GM12878 (cell line): ENCODE measurements at regions not wholly inside any gene's neighbourhood (a gene's known extent, or its start where the extent isn't known, plus 50 kb on each side); places are given as distances from the start of the nearest gene placed in this dataset.

ENCODE experiments used
- ATAC-seq: fragments of 200-7000 bp; cut with Tn5 transposase; 3 replicates; pipeline ENCODE4 v1.9.1; 2020; ENCODE audit warnings: mild to moderate bottlenecking, moderate library complexity
- BruUV-seq: library from RNA; stranded (reverse); fragments of 400-500 nt; replicated peaks from 2 replicates; lab custom pipeline; 2021; lab: Mats Ljungman, UMichigan
- CTCF ChIA-PET: fragments of 300-600 bp; sonication (Branson Sonifier 250); formaldehyde crosslinking; extraction: SDS; loops from one replicate; lab custom pipeline; 2021; ENCODE audit warnings: inconsistent platforms; lab: Yijun Ruan, JAX
- POLR2A ChIA-PET: fragments of 350-600 bp; formaldehyde crosslinking; extraction: SDS; loops from one replicate; lab custom pipeline; 2021; ENCODE audit warnings: inconsistent platforms; lab: Charles Lee
- RAD21 ChIA-PET: fragments of 300-600 bp; sonication (Branson Sonifier 250); formaldehyde crosslinking; loops from one replicate; lab custom pipeline; 2023; ENCODE audit warnings: antibody characterized with exemption; ENCODE audit not compliant: unreplicated experiment; lab: Charles Lee
- SMC1A ChIA-PET: fragments of 300-600 bp; sonication (Branson Sonifier 250); formaldehyde crosslinking; loops from one replicate; lab custom pipeline; 2023; ENCODE audit not compliant: unreplicated experiment, uncharacterized antibody; lab: Charles Lee
- DNase-seq: peaks from one replicate; pipeline ENCODE4 v3.0.0-alpha.2; 2011; ENCODE audit warnings: low read depth, low spot score
- FAIRE-seq: peaks from 3 replicates; lab custom pipeline; 2011; peaks lifted over from hg19 to GRCh38; lab: Jason Lieb, UNC
- H2AFZ ChIP-seq: 2 replicates; pipeline ENCODE4 v1.6.0; 2011; ENCODE audit warnings: low read depth, low read length, control low read depth; ENCODE audit not compliant: control insufficient read depth
- H3K27ac ChIP-seq: 2 replicates; pipeline ENCODE4 v1.5.1; 2011; ENCODE audit warnings: control low read depth; ENCODE audit not compliant: control insufficient read depth, insufficient read depth
- H3K27me3 ChIP-seq, 2 experiments: replicated peaks in 1 of 2; 2 replicates each; pipeline versions ENCODE4 v1.6.0 to v1.6.1; 2011; ENCODE audit warnings: low read length in 1 of 2; ENCODE audit not compliant: control insufficient read depth in 2 of 2, insufficient read depth in 2 of 2
- H3K36me3 ChIP-seq, 2 experiments: 2 replicates each; pipeline ENCODE4 v1.5.1; 2011; ENCODE audit warnings: low read length in 1 of 2; ENCODE audit not compliant: control insufficient read depth in 2 of 2, insufficient read depth in 2 of 2
- H3K4me1 ChIP-seq: 2 replicates; pipeline ENCODE4 v1.6.1; 2011; ENCODE audit warnings: mild to moderate bottlenecking, low read length, moderate library complexity, mixed read lengths; ENCODE audit not compliant: control insufficient read depth, insufficient read depth
- H3K4me2 ChIP-seq: 2 replicates; pipeline ENCODE4 v1.6.0; 2011; ENCODE audit warnings: control low read depth; ENCODE audit not compliant: control insufficient read depth, insufficient read depth
- H3K4me3 ChIP-seq: fragments of 200-600 bp; sonication (generic); 2 replicates; pipeline ENCODE4 v1.5.1; 2016
- H3K79me2 ChIP-seq: 2 replicates; pipeline ENCODE4 v1.6.0; 2011; ENCODE audit warnings: low read length; ENCODE audit not compliant: control insufficient read depth, insufficient read depth
- H3K9ac ChIP-seq: 2 replicates; pipeline ENCODE4 v1.8.0; 2011; ENCODE audit warnings: low read length, control low read depth, mixed read lengths; ENCODE audit not compliant: control insufficient read depth, insufficient read depth
- H3K9me3 ChIP-seq: replicated peaks from 3 replicates; pipeline ENCODE4 v1.5.1; 2011; ENCODE audit warnings: mild to moderate bottlenecking, low read length; ENCODE audit not compliant: control insufficient read depth, insufficient read depth
- H4K20me1 ChIP-seq: 2 replicates; pipeline ENCODE4 v1.6.0; 2011; ENCODE audit not compliant: control insufficient read depth, insufficient read depth
- BACH1 ChIP-seq: fragments of 450-650 bp; IDR thresholded peaks from 2 replicates; pipeline ENCODE4 v1.6.1; 2017; ENCODE audit warnings: mild to moderate bottlenecking, borderline replicate concordance
- CHD2 ChIP-seq: IDR thresholded peaks from 2 replicates; pipeline ENCODE4 v1.6.1; 2011; ENCODE audit warnings: low read depth, low read length, improper control_type of control experiment, borderline replicate concordance
- EGR1 ChIP-seq, 2 experiments: IDR thresholded peaks; 1 replicate in 1 of 2; 2 replicates in 1 of 2; pipeline ENCODE4 v1.6.1; 2011 to 2012; ENCODE audit warnings: low read depth in 2 of 2, low read length in 2 of 2, borderline replicate concordance in 1 of 2, mild to moderate bottlenecking in 1 of 2, moderate library complexity in 1 of 2
- GATAD2B ChIP-seq: fragments of 450-650 bp; conservative IDR thresholded peaks from 2 replicates; pipeline ENCODE4 v1.6.1; 2017; ENCODE audit warnings: low read depth, mild to moderate bottlenecking, moderate library complexity
- MTA2 ChIP-seq: fragments of 450-650 bp; IDR thresholded peaks from 2 replicates; pipeline ENCODE4 v1.6.1; 2016; ENCODE audit warnings: low read depth, mild to moderate bottlenecking, moderate library complexity
- MYB ChIP-seq: fragments of 150-350 bp; IDR thresholded peaks from 2 replicates; pipeline ENCODE4 v1.6.1; 2014; ENCODE audit warnings: mild to moderate bottlenecking, low read depth, low read length, borderline replicate concordance
- NFIC ChIP-seq: IDR thresholded peaks from 2 replicates; pipeline ENCODE4 v1.6.1; 2012; ENCODE audit warnings: low read depth, mild to moderate bottlenecking, inconsistent platforms, low read length, moderate library complexity
- SMAD5 ChIP-seq: IDR thresholded peaks from 2 replicates; pipeline ENCODE4 v1.6.1; 2016; ENCODE audit warnings: antibody characterized with exemption, low read depth
- SREBF2 ChIP-seq: IDR thresholded peaks from 2 replicates; pipeline ENCODE4 v1.6.1; 2012; ENCODE audit warnings: mild to moderate bottlenecking, low read length
- STAT3 ChIP-seq: IDR thresholded peaks from 2 replicates; pipeline ENCODE4 v1.6.1; 2011; ENCODE audit warnings: low read depth, low read length, improper control_type of control experiment
- whole genome bisulfite sequencing: methylation state at CpG from one replicate; pipeline ENCODE4 v1.1.6; 2016; ENCODE audit warnings: low lambda C conversion rate; ENCODE audit not compliant: insufficient replicate concordance, insufficient coverage; ENCODE audit errors: missing lambda C conversion rate; 5-methylcytosine and 5-hydroxymethylcytosine counted together
- in situ Hi-C: fragments of 300-500 bp; cut with MboI; formaldehyde crosslinking; loops from 9 replicates; pipeline ENCODE4 v1.14.3; 2018; ENCODE audit warnings: mixed read lengths
- intact Hi-C: fragments of 100-400 bp; cut with micrococcal nuclease; formaldehyde crosslinking; loops from one replicate; pipeline ENCODE4 v1.14.2; 2022; ENCODE audit not compliant: unreplicated experiment
- TF ChIP-seq, protein P1 (sequence below): fragments of 450-650 bp; IDR thresholded peaks from 2 replicates; pipeline ENCODE4 v1.6.1; 2017; ENCODE audit warnings: mild to moderate bottlenecking, moderate library complexity

DNA sequence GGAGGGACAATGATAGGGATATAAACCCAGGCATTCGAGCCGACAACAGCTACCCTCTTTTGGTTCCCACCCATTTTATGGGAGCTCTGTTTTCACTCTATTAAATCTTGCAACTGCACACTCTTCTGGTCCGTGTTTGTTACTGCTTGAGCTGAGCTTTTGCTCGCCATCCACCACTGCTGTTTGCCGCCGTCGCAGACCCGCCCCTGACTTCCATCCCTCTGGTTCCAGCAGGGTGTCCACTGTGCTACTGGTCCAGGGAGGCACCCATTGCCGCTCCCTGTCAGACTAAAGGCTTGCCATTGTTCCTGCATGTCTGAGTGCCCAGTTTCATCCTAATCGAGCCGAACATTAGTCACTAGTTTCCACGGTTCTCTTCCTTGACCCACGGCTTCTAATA, 1170.5 kb upstream of the PABPC4L start:
- 47% methylated on average over 13 of the region's 13 CpGs for WGBS
- intact Hi-C loops, result loop anchor here (5.0 kb wide), 1 partner anchor 1490 kb away; no protein-coding TSS in a partner anchor
- CTCF ChIA-PET, result interaction anchor here (0.9 to 3.8 kb wide), 6 partner anchors 9 to 1492 kb away, joined by 3 to 56 read pairs (median 6); no protein-coding TSS in a partner anchor

More for the DNA sequence above, 1170.5 kb upstream of the PABPC4L start:
- Histone ChIP-seq H4K20me1 (no peaks in the 10 kb centered on the region), H3K4me2 (no peak overlapping the region), H3K4me3 (no peak overlapping the region), H3K27me3 (no peaks in the 10 kb centered on the region), H3K79me2 (no peaks in the 10 kb centered on the region), H3K27ac (no peak overlapping the region), H2AFZ (no peak overlapping the region), H3K9me3 (no peaks in the 10 kb centered on the region), H3K4me1 (no peaks in the 10 kb centered on the region), H3K36me3 (no peaks in the 10 kb centered on the region), H3K9ac (no peak overlapping the region)
- POLR2A ChIA-PET, result no interaction called here
- RAD21 ChIA-PET, result interaction anchor here (1.6 kb wide), 1 partner anchor 14 kb away, joined by 6 read pairs; no protein-coding TSS in a partner anchor
- SMC1A ChIA-PET, result interaction anchor here (0.6 to 2.3 kb wide), 6 partner anchors 10 to 1493 kb away, joined by 3 to 11 read pairs (median 4); no protein-coding TSS in a partner anchor
- TF ChIP-seq EGR1 (IDR thresholded peaks at IDR 0.05; ENCODE audit: borderline replicate concordance in 1 of 2, low read depth in 2 of 2, low read length in 2 of 2) (no peak), BACH1 (no peak), SREBF2 (no peak), CHD2 (no peak), MYB (no peak), MTA2 (no peak), GATAD2B (no peak), NFIC (no peak), SMAD5 (no peak), STAT3 (no peak)
- TF ChIP-seq, protein P1, sequence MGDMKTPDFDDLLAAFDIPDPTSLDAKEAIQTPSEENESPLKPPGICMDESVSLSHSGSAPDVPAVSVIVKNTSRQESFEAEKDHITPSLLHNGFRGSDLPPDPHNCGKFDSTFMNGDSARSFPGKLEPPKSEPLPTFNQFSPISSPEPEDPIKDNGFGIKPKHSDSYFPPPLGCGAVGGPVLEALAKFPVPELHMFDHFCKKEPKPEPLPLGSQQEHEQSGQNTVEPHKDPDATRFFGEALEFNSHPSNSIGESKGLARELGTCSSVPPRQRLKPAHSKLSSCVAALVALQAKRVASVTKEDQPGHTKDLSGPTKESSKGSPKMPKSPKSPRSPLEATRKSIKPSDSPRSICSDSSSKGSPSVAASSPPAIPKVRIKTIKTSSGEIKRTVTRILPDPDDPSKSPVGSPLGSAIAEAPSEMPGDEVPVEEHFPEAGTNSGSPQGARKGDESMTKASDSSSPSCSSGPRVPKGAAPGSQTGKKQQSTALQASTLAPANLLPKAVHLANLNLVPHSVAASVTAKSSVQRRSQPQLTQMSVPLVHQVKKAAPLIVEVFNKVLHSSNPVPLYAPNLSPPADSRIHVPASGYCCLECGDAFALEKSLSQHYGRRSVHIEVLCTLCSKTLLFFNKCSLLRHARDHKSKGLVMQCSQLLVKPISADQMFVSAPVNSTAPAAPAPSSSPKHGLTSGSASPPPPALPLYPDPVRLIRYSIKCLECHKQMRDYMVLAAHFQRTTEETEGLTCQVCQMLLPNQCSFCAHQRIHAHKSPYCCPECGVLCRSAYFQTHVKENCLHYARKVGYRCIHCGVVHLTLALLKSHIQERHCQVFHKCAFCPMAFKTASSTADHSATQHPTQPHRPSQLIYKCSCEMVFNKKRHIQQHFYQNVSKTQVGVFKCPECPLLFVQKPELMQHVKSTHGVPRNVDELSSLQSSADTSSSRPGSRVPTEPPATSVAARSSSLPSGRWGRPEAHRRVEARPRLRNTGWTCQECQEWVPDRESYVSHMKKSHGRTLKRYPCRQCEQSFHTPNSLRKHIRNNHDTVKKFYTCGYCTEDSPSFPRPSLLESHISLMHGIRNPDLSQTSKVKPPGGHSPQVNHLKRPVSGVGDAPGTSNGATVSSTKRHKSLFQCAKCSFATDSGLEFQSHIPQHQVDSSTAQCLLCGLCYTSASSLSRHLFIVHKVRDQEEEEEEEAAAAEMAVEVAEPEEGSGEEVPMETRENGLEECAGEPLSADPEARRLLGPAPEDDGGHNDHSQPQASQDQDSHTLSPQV, result no peak
- DNase-seq (no peak), FAIRE-seq (no peak), ATAC-seq (no peak)
- in situ Hi-C loops, result no loop called here
- no TSS peak for BruUV-seq
